ENCODE measurements at regions not wholly inside any gene's neighbourhood (a gene's known extent, or its start where the extent isn't known, plus 50 kb on each side); places are given as distances from the start of the nearest gene placed in this dataset.

GRCh38 chr7:112665709-112666108, 124.5 kb downstream of the TMEM168 start:
- Histone ChIP-seq H3K9ac (ENCODE audit: insufficient read depth in 1 of 2, low read depth in 2 of 2, low read length in 2 of 2) (no peak overlapping the region), H3K9me1 (ENCODE audit: control insufficient read depth, insufficient read depth, low read length) (no peaks in the 10 kb centered on the region), H3K27ac (ENCODE audit: extremely low read depth, low read depth, low read length) (no peak overlapping the region), H3K4me2 (ENCODE audit: insufficient read depth, low read length) (no peak overlapping the region), H3K4me3 (no peak overlapping the region), H3K9me3 (replicated peaks; ENCODE audit: control insufficient read depth, insufficient read depth, low read depth, low read length) (no peaks in the 10 kb centered on the region), H2AFZ (ENCODE audit: low read depth, low read length) (no peak overlapping the region), H3K27me3 (ENCODE audit: control insufficient read depth in 2 of 2, insufficient read depth in 2 of 2, low read length in 2 of 2) (peaks cover 0 to 5% of the 10 kb centered on the region in 2 experiments; a peak in 1 of 5 replicates), H3K79me2 (ENCODE audit: control insufficient read depth, insufficient read depth, low read length) (no peaks in the 10 kb centered on the region), H3K36me3 (ENCODE audit: control insufficient read depth, insufficient read depth, low read length) (no peaks in the 10 kb centered on the region), H4K20me1 (replicated peaks; ENCODE audit: control insufficient read depth, insufficient read depth, low read length) (no peaks in the 10 kb centered on the region), H3K4me1 (replicated peaks in 1 of 2; ENCODE audit: control insufficient read depth in 2 of 2, insufficient read depth in 2 of 2, low read length in 2 of 2) (no peaks in the 10 kb centered on the region)
- TF ChIP-seq BRD9 (IDR thresholded peaks at IDR 0.05; ENCODE audit: low read depth, partially characterized antibody) (no peak), CTCF (IDR thresholded peaks at IDR 0.05 in 2 of 3, conservative IDR thresholded peaks at IDR 0.05 in 1 of 3; ENCODE audit: insufficient read depth in 2 of 3, low read depth in 1 of 3, low read length in 3 of 3) (peak in 2 of 3 experiments; percentile 13 to 24; a peak in 1 of 6 replicates), RAD21 (CRISPR knock-in tag; conservative IDR thresholded peaks at IDR 0.05 in 1 of 2, IDR thresholded peaks at IDR 0.05 in 1 of 2) (peak in 1 of 2 experiments; percentile 49; a peak in 2 of 4 replicates), ZBTB26 (CRISPR knock-in tag; IDR thresholded peaks at IDR 0.05) (no peak), MAFF (IDR thresholded peaks at IDR 0.05; ENCODE audit: low read length) (no peak)
- peak in 1 of 4 experiments; percentile 10 for DNase-seq (ENCODE audit: extremely low read depth in 1 of 4, low spot score in 3 of 4)
- FAIRE-seq = no peak
- ChIA-PET POLR2A (no interaction called here), CTCF (ENCODE audit: low intra/inter-chr PET ratio) (no interaction called here)
- in situ Hi-C loops (cut with MboI) = no loop called here
- BruUV-seq (replicated peaks) = no TSS peak
- ATAC-seq = no peak; the same call in 2 of the 3 replicates
- intact Hi-C loops (cut with micrococcal nuclease) = no loop called here
